Islet precursor cell (in vitro differentiated cells): ENCODE measurements at regions not wholly inside any gene's neighbourhood (a gene's known extent, or its start where the extent isn't known, plus 50 kb on each side); places are given as distances from the start of the nearest gene placed in this dataset.

ENCODE experiments used
- DNase-seq: peaks from one replicate; pipeline ENCODE4 v3.0.0-alpha.2; 2018

DNA sequence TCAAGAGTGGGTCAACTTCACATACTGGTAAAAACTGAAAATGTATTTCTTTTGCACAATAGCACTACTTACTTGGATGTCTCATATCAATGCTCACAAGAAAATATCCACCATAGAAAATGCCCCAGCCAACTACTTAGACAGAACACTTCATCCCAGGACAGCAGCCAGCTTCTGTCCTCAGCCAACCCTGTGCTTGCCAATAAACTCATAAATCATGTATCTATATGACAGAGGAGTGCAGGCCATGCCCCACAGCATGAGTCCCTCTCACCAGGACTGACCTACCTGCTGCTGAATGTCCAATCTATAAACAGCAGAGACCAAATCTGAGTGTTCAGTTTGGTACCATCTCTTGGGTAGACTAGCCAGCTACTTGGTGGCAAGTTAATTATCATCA is 179.3 kb downstream of the OMA1 start:
- DNase-seq: no peak

DNA sequence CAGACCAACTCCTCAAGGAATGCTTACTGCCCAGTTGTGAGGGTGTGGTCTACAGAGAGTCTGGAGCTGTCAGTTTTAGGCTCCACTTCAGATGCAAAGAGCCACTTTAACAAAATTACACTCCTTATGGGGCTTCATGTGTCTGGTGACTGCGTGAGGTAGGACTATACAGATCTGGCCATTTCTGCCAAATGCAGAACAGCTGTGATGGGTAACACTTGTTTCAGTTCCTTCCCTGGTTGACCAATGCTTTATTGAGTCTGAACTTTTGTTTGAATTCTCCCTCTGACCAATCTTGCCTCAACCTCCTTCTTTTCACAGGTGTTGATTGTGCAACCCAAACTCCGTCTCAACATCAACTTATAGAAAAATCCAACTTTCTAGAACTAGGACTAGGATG is 181.2 kb downstream of the OMA1 start:
- no peak for DNase-seq

DNA sequence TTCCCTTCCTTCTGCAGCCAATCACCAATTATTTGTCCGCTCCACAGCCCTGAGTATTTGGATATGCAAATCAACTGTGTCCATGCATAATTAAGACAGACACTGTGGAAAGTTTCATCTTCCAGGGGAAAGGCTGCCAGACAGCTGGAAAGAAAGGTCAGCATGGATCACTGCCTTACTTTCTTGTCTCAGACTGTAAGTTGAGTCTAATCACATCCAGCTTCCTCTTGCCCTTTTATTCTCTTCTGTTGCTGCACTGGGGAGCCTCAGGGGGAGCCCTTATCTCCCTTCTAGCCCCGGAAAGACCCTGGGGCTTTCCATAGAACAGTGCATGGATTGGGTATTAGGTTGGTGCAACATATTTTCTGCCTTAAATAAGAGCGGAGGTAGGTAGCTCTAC is 182.9 kb downstream of the OMA1 start:
- DNase-seq: no peak

GRCh38 chr1:58361134-58361533 is 185.4 kb downstream of the OMA1 start:
- no peak for DNase-seq

DNA sequence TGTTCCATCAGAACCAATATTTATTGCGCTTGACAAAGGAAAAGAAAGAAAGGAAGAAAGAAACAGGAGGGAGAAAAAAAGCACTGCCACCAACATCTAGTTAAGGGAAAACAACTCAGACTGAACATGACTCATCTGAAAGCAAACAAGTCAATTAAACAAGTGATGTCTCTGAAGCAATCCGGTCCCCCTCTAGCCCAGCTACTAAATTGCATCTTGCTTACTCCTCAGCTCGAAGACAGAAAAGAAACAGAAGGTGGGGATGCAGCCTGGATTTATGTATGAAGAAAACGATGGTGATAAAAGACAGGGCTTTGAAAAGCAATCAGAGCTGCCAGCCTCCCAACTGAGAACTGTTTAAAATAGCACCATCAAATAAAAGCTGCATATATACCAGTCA is 188.2 kb downstream of the OMA1 start:
- no peak for DNase-seq

DNA sequence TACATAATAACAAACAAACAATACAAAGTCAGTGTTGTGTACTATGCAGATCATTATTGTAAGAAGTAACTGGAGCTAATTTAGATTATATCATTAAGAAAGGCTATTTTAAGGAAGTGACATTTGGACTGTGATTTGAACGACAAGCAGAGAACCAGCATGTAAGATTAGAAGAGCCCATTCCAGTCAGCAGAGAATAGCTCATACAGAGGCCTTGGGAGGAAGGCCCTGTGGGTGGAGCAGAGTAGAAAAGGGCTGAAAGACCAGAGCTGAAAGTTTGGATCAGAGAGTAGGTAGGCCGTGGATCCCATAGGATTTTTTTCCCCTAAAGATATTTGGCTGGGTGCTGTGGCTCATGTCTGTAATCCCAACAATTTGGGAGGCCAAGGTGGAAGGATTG is 190.1 kb downstream of the OMA1 start:
- no peak for DNase-seq

GRCh38 chr1:58353168-58353567 is 193.4 kb downstream of the OMA1 start:
- no peak for DNase-seq

- DNase-seq: no peak
Measured at GRCh38 chr1:58352476-58353092, 193.9 kb downstream of the OMA1 start.

DNA sequence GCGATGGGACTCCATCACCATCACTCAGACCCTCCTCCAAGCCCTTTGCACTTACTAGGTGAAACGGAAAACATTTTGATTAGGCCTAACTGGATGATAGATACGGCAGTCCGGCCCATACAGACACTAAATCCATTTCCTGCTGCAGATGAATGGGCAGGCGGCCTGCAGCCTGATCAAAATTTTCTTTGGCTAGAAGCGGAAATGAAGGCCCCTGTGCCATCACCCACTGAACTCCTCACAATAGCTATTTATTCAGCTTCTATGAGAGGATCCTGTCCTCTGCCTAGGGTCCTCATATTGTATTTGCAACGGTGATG is 200.5 kb downstream of the OMA1 start:
- DNase-seq: no peak

DNA sequence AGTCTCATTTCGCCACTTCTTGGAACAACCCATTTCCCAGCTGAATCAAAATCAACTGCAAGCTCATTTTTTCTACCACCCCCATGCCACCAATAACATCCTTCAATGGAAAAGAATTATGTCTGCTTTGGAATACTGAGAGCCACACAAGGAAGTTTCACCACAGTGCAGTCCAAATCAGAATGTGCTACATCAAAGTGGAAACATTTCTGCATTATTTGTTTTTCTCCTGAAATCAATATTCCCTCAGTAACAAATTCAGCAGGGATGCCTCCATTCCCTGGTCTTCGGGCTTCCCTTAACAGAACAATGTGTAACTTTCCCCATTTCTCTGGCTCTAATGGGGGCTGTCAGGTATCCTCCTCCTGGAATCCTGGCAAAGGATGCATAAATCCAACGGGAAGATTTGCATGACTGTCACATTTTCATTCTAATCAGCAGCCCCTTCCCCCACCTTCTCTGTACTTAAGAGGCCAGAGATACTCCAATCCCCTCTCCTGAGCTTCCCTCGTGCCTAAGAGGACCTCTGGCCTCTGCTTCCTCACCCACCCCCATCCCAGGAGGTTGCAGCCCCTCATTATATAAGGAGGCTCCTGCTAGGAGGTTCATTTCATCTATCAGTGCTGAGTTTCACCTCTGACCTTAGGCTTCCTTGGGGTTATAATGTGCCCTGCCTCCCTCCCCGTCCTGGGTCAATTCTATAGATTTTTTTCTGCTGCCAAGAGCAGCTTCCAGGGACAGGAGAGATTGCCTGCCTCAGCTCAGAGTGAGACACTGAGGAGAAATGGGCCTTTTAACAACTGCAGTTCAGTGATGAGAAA is 201.1 kb downstream of the OMA1 start:
- DNase-seq: no peak

GRCh38 chr1:58340185-58340584 is 206.3 kb downstream of the OMA1 start:
- no peak for DNase-seq

DNA sequence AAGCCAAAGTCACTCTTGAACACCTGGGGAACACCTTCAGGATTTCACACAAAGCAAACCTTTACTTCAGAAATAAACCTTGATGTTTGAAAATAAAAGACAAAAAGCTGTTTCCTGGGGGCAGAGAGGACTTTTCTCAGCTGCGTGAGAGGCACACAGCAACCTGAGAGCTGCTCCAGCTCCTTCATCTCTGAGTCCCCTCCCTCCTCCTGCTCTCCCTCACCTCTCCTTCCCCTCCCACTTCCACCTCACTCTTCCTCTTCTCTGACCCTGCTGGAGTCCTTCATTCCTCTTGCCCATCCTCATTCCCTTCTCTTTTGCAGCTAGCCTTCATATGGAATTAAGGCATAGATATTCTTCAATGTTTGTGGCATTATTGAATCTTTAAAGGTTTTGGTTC is 208.4 kb downstream of the OMA1 start:
- DNase-seq: no peak

GRCh38 chr1:58333511-58333910 is 213.0 kb downstream of the OMA1 start:
- DNase-seq: no peak

DNA sequence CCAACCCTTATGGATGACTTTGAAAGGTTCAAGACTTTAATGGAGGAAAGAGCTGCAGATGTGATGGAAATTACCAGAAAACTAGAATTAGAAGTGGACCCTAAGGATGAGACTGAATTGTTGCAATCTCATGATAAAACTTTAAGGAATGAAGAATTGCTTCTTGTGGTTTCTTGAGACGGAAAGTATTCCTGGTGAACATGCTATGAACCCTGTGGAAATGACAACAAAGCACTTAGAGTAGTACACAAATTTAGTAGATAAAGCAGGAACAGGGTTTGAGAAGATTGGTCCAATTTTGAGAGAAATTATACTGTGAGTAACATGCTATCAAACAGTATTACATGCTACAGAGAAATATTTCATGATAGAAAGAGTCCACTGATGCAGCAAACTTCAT is 215.4 kb downstream of the OMA1 start:
- DNase-seq: no peak

- DNase-seq: no peak
Measured at GRCh38 chr1:58325866-58326265, 220.7 kb downstream of the OMA1 start.

GRCh38 chr1:58324558-58324957 is 222.0 kb downstream of the OMA1 start:
- DNase-seq: no peak

DNA sequence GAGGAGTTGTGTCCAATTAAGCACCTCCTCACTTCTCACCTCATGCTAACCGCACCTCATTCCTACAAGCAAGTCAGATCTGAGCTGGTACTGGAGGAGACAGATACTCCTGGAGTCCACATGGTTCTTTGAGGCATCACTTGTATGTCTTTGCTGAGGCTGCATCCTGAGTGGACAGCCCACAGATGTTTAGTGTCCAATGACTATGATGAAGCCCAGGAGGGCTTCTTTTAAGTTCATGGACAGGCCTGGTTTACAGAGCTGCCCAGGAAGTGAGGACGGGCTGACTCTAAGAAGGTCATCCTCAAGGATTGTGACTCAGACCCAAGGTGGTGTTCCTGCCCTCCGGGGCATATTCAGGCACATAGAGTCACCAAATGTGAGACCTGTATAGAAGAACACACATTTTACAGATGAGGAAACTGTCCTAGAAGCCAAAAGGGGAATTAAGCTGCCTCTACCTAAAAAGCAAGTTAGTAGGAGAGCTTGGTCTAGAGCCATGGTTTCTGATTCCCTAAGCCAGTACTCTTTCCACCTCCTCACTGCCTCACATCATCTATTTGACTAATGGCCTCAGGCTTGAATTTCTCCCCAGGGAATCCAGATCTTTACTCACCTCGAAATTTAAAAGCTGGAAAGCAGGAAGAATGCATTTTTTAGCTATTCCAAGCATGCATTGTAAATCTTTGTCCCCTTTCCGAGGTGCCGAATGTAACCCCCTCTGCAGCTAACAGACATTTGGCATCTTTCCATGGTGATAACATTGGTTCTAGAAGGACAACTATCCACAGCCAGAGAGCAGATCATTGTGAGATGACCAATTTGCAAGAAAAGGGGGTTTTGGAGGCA is 228.1 kb downstream of the OMA1 start:
- DNase-seq: no peak

DNA sequence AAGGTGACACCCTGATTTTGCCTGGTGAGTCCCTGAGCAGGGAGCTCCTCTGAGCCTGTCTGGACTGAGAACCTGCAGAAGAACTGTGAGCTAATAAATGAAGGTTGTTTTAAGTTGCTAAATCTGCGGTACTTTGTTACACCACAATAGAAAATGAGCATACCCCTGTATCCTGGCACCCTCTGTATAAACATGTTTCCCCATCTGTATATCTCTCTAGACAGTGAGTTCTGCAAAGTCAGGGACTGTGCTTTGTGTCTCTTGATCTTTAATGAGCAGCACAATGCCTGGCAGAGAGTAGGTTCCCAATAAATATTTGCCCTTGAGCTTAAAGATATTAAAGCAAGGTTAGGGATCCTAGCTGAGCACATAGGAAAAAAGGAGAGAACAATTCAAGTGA is 228.8 kb downstream of the OMA1 start:
- DNase-seq: no peak

DNA sequence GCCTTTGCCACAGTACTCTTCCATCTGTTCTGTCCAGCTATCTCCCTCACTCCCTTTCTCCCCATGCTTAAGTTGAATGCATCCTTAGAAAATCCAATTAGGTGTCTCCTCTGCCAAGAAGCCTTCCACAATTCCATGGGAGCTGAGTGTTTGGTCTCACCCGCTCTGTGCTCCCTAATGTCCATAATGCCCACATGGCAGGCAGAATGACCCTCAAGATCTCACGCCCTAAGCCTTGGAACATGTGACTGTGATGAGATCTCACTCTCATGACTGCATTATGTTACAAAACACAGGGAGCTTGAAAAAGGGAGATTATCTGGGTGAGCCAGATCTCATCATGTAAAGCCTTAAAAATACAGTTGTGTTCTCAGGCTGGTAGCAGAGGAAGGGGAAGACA is 229.4 kb downstream of the OMA1 start:
- DNase-seq: no peak

GRCh38 chr1:58316141-58316540 is 230.4 kb downstream of the OMA1 start:
- DNase-seq: no peak

- no peak for DNase-seq
Measured at GRCh38 chr1:58312971-58313563, 233.5 kb downstream of the OMA1 start.

DNA sequence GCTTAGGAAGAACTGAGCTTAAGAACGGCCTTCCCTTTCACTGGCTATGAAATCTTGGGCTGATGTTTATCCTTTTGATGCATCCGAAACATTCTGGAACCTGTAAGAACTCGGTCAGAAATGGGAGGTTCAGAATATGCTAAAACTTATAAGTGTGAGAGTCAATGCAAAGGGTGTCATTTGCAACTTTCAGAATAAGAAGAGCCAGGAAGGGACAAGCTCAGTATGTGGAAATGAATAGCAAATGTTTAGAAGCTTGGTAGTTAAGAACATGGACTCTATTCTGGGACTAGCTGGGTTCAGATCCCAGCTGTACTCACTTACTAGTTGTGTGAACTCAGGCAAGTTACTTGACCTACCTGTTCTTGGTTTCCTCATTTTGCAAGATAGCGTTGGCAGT is 234.1 kb downstream of the OMA1 start:
- DNase-seq: no peak

DNA sequence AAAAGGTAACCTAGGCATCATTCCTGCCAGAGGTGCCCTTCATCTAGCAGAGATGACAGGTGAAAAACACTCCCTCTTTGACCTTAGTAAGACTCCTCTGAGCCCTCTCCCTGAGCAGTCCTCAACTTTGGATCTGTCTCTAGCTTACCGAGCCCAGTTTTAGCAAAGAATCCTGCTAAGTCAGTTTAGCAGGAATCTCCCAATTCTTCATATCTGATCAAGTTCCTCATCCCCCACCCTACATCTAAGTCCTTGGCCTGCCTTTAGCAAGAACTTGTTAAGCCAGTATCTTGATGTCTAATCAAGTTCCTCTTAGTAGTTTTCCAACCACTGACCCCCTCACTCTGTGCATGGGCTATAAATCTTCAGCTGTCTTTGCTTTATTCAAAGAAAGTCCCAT is 235.6 kb downstream of the OMA1 start:
- DNase-seq: no peak

DNA sequence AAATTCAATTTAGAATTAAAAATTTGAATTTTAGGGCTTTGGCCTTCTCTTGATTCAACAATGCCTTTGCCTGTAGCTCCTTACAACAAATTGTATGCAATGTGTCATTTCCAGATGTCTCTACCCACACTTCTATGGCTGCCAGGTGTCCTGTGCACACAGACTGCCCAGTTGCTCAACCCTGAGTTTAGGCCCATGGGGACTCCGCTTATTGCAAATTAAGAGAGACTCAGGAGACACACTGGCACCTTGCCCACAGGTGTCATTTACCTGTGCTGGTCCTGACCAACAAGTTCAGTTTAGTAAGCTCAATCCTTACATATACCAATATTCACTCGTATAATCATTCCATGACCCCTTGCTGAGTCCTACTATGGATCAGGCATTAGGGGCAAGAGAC is 236.1 kb downstream of the OMA1 start:
- DNase-seq: no peak
